H1 (cell line): ENCODE measurements at regions not wholly inside any gene's neighbourhood (a gene's known extent, or its start where the extent isn't known, plus 50 kb on each side); places are given as distances from the start of the nearest gene placed in this dataset.

Experiments used
- CTCF ChIA-PET: fragments of 300-600 bp; sonication (Branson Sonifier 250); formaldehyde crosslinking; loops from one replicate; lab custom pipeline; 2021; ENCODE audit not compliant: partially characterized antibody; lab: Charles Lee
- POLR2A ChIA-PET: fragments of 300-600 bp; sonication (Branson Sonifier 250); formaldehyde crosslinking; loops from one replicate; lab custom pipeline; 2021; ENCODE audit warnings: inconsistent platforms; ENCODE audit not compliant: partially characterized antibody; lab: Charles Lee
- DNase-seq, 2 experiments: peaks; one replicate each; pipeline versions ENCODE4 v3.0.0 to v3.0.0-alpha.2; 2010 to 2022; ENCODE audit warnings: low spot score in 2 of 2, low read depth in 1 of 2, mixed read lengths in 1 of 2
- FAIRE-seq: peaks from 2 replicates; lab custom pipeline; 2011; peaks lifted over from hg19 to GRCh38; lab: Jason Lieb, UNC
- H2AFZ ChIP-seq: 2 replicates; pipeline ENCODE4 v1.8.1; 2012; ENCODE audit warnings: low read length, inconsistent platforms
- H2AK5ac ChIP-seq: 2 replicates; pipeline ENCODE4 v1.6.1; 2013; ENCODE audit warnings: low read depth, low read length
- H2BK120ac ChIP-seq: replicated peaks from 2 replicates; pipeline ENCODE3; 2013; ENCODE audit warnings: low read depth, low read length, inconsistent platforms
- H2BK12ac ChIP-seq: 2 replicates; pipeline ENCODE4 v1.6.1; 2013; ENCODE audit warnings: low read depth, low read length
- H2BK15ac ChIP-seq: 2 replicates; pipeline ENCODE4 v1.6.1; 2013; ENCODE audit warnings: low read length
- H2BK20ac ChIP-seq: 2 replicates; pipeline ENCODE4 v1.6.1; 2013; ENCODE audit warnings: low read length
- H2BK5ac ChIP-seq: 2 replicates; pipeline ENCODE4 v1.6.1; 2013; ENCODE audit warnings: low read depth, low read length
- H3K14ac ChIP-seq: 2 replicates; pipeline ENCODE4 v1.6.1; 2013; ENCODE audit warnings: inconsistent platforms; ENCODE audit not compliant: insufficient read length
- H3K18ac ChIP-seq: 2 replicates; pipeline ENCODE4 v1.6.1; 2013; ENCODE audit warnings: low read length; ENCODE audit errors: extremely low read depth
- H3K23ac ChIP-seq: 2 replicates; pipeline ENCODE4 v1.6.1; 2013; ENCODE audit warnings: inconsistent platforms; ENCODE audit not compliant: insufficient read length
- H3K23me2 ChIP-seq: 2 replicates; pipeline ENCODE4 v1.6.1; 2013; ENCODE audit warnings: low read depth, low read length
- H3K27ac ChIP-seq: 2 replicates; pipeline ENCODE4 v1.6.1; 2011; ENCODE audit warnings: low read depth, low read length, inconsistent platforms
- H3K27me3 ChIP-seq, 4 experiments: replicated peaks in 1 of 4; 1 replicate in 1 of 4; 2 replicates in 3 of 4; pipeline versions ENCODE4 v1.6.1 to v1.8.1; 2011 to 2013; ENCODE audit warnings: low read length in 3 of 4, mild to moderate bottlenecking in 3 of 4, inconsistent platforms in 2 of 4, mixed read lengths in 2 of 4, moderate library complexity in 1 of 4; ENCODE audit not compliant: control insufficient read depth in 3 of 4, insufficient read depth in 3 of 4; ENCODE audit errors: extremely low read depth in 1 of 4
- H3K36me3 ChIP-seq, 4 experiments: 2 replicates each; pipeline versions ENCODE4 v1.6.1 to v1.8.1; 2011 to 2013; ENCODE audit warnings: mild to moderate bottlenecking in 4 of 4, low read length in 3 of 4, moderate library complexity in 2 of 4, control low read depth in 1 of 4, inconsistent platforms in 1 of 4; ENCODE audit not compliant: insufficient read depth in 4 of 4, control insufficient read depth in 2 of 4
- H3K4ac ChIP-seq: replicated peaks from 2 replicates; pipeline ENCODE3; 2013; ENCODE audit warnings: low read length, low read depth, mixed read lengths, inconsistent platforms; ENCODE audit not compliant: insufficient read length
- H3K4me1 ChIP-seq, 4 experiments: replicated peaks in 1 of 4; 1 replicate in 1 of 4; 2 replicates in 3 of 4; pipeline versions ENCODE4 v1.6.1 to v1.8.1; 2011 to 2013; ENCODE audit warnings: low read length in 3 of 4, inconsistent platforms in 2 of 4, mixed read lengths in 1 of 4; ENCODE audit not compliant: insufficient read depth in 4 of 4, control insufficient read depth in 3 of 4
- H3K4me2 ChIP-seq, 2 experiments: 2 replicates each; pipeline versions ENCODE4 v1.6.1 to v1.8.1; 2011 to 2013; ENCODE audit warnings: low read depth in 2 of 2, low read length in 2 of 2, control low read depth in 1 of 2, inconsistent platforms in 1 of 2, mild to moderate bottlenecking in 1 of 2; ENCODE audit not compliant: insufficient read depth in 1 of 2
- H3K4me3 ChIP-seq, 4 experiments: fragments of 200-600, 300-600 bp in 1 of 4; sonication (generic), shearing (Covaris generic), sonication (Bioruptor Twin) in 1 of 4; 2 replicates each; pipeline versions ENCODE4 v1.5.1 to v1.8.1; 2011 to 2016; ENCODE audit warnings: low read length in 4 of 4, low read depth in 3 of 4, control low read depth in 2 of 4, inconsistent platforms in 2 of 4, mild to moderate bottlenecking in 2 of 4, mixed read lengths in 1 of 4, moderate library complexity in 1 of 4; ENCODE audit not compliant: insufficient read depth in 2 of 4; ENCODE audit errors: extremely low read depth in 1 of 4
- H3K56ac ChIP-seq: replicated peaks from 2 replicates; pipeline ENCODE3; 2013; ENCODE audit warnings: low read depth, mild to moderate bottlenecking, mixed read lengths, low read length, inconsistent platforms; ENCODE audit not compliant: insufficient read length
- H3K79me1 ChIP-seq: 2 replicates; pipeline ENCODE4 v1.6.1; 2013; ENCODE audit warnings: low read depth, low read length, control low read depth
- H3K79me2 ChIP-seq, 2 experiments: 2 replicates each; pipeline versions ENCODE4 v1.6.1 to v1.8.1; 2012 to 2013; ENCODE audit warnings: low read length in 2 of 2, mild to moderate bottlenecking in 2 of 2, inconsistent platforms in 1 of 2; ENCODE audit not compliant: insufficient read depth in 2 of 2, control insufficient read depth in 1 of 2
- H3K9ac ChIP-seq, 4 experiments: replicated peaks in 1 of 4; 1 replicate in 1 of 4; 2 replicates in 3 of 4; pipeline versions ENCODE4 v1.6.1 to v1.8.1; 2011 to 2013; ENCODE audit warnings: low read depth in 3 of 4, low read length in 3 of 4, control low read depth in 2 of 4, mild to moderate bottlenecking in 2 of 4, moderate library complexity in 2 of 4, inconsistent platforms in 1 of 4; ENCODE audit errors: extremely low read depth in 1 of 4
- H3K9me3 ChIP-seq, 2 experiments: 2 replicates each; pipeline versions ENCODE4 v1.6.1 to v1.8.1; 2012 to 2013; ENCODE audit warnings: mild to moderate bottlenecking in 2 of 2, moderate library complexity in 2 of 2, control low read depth in 1 of 2, inconsistent platforms in 1 of 2, low read depth in 1 of 2, low read length in 1 of 2, mixed read lengths in 1 of 2; ENCODE audit not compliant: insufficient read depth in 2 of 2
- H4K20me1 ChIP-seq, 2 experiments: replicated peaks in 1 of 2; 2 replicates each; pipeline versions ENCODE3 to v1.8.1; 2011 to 2013; ENCODE audit warnings: inconsistent platforms in 2 of 2, low read length in 2 of 2, mild to moderate bottlenecking in 1 of 2; ENCODE audit not compliant: insufficient read depth in 2 of 2, control insufficient read depth in 1 of 2
- H4K5ac ChIP-seq: 2 replicates; pipeline ENCODE4 v1.6.1; 2013; ENCODE audit warnings: low read length, low read depth, mixed read lengths, inconsistent platforms; ENCODE audit not compliant: insufficient read length
- H4K8ac ChIP-seq: 2 replicates; pipeline ENCODE4 v1.8.0; 2013; ENCODE audit warnings: mild to moderate bottlenecking, moderate library complexity, low read length, inconsistent platforms; ENCODE audit not compliant: insufficient read depth; ENCODE audit errors: extremely low read depth
- H4K91ac ChIP-seq: replicated peaks from 2 replicates; pipeline ENCODE3; 2013; ENCODE audit warnings: low read length, mixed read lengths, inconsistent platforms; ENCODE audit not compliant: insufficient read length
- ASH2L ChIP-seq: fragments of 200-600, 300-600 bp; sonication (generic); IDR thresholded peaks from one replicate; pipeline ENCODE4 v1.7.1; 2017; ENCODE audit warnings: low read length
- CEBPB ChIP-seq: IDR thresholded peaks from 2 replicates; pipeline ENCODE4 v1.6.1; 2012; ENCODE audit warnings: low read depth, low read length
- EGR1 ChIP-seq: IDR thresholded peaks from 2 replicates; pipeline ENCODE4 v1.6.1; 2011; ENCODE audit warnings: low read depth, low read length, borderline replicate concordance
- EZH2 ChIP-seq: fragments of 200-600 bp; sonication (generic); IDR thresholded peaks from 2 replicates; pipeline ENCODE4 v1.7.1; 2012; ENCODE audit warnings: low read depth, mild to moderate bottlenecking, moderate library complexity, low read length, inconsistent platforms; ENCODE audit not compliant: severe bottlenecking
- YY1 ChIP-seq: IDR thresholded peaks from 2 replicates; pipeline ENCODE4 v1.6.1; 2011; ENCODE audit warnings: low read depth, mild to moderate bottlenecking, low read length
- WGBS, 2 experiments: shearing (Covaris generic) in 1 of 2; methylation state at CpG; one replicate each; pipeline versions ENCODE4 v1.1.6 to v1.1.7; 2013 to 2015; ENCODE audit warnings: low lambda C conversion rate in 2 of 2, mixed read lengths in 2 of 2, inconsistent platforms in 1 of 2, low coverage in 1 of 2, missing lambda C conversion rate in 1 of 2; ENCODE audit not compliant: insufficient replicate concordance in 2 of 2, insufficient coverage in 1 of 2, insufficient read length in 1 of 2; ENCODE audit errors: extremely low coverage in 1 of 2, missing lambda C conversion rate in 1 of 2; 5-methylcytosine and 5-hydroxymethylcytosine counted together
- TF ChIP-seq, protein P1 (sequence below): IDR thresholded peaks from 2 replicates; pipeline ENCODE4 v1.6.1; 2011; ENCODE audit warnings: low read depth, mild to moderate bottlenecking, low read length; ENCODE audit not compliant: insufficient read depth

DNA sequence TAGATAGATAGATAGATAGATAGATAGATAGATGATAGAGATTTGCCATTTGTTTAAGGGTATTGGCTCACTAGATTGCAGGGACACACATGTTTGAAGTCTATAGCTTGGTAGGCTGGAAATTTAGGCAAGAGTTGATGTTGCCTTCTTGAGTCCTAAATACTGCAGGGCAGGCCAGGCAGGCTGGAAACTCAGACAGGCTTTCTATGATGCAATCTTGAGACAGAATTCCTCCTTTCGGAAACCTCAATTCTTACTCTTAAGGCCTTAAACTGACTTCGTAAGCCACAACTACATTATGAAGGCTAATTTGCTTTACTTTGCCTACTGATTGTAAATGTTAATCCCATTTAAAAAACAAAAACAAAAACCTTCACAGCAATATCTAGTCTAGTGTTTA is 322.9 kb upstream of the AKR1E2 start:
- Histone ChIP-seq H3K36me3 (no peaks in the 10 kb centered on the region), H3K23ac (no peak overlapping the region), H3K9me3 (no peaks in the 10 kb centered on the region), H2AFZ (peak overlapping the region; percentile 85; the same call in 1 of the 2 replicates), H2BK120ac (no peak overlapping the region), H4K5ac (no peak overlapping the region), H4K8ac (no peak overlapping the region), H4K20me1 (no peaks in the 10 kb centered on the region), H3K18ac (no peak overlapping the region; the same call in 1 of the 2 replicates), H3K23me2 (no peaks in the 10 kb centered on the region), H3K9ac (no peak overlapping the region), H2BK15ac (no peak overlapping the region)
- no peak for DNase-seq
- 88% methylated on average over 2 of the region's 2 CpGs; no CpG with 5 or more reads in 1 of the 2 experiments for WGBS, 2 experiments
- CTCF ChIA-PET = no interaction called here
- no peak for TF ChIP-seq EZH2
- TF ChIP-seq CEBPB = peak; percentile 86
- no peak for TF ChIP-seq YY1
- TF ChIP-seq, protein P1, sequence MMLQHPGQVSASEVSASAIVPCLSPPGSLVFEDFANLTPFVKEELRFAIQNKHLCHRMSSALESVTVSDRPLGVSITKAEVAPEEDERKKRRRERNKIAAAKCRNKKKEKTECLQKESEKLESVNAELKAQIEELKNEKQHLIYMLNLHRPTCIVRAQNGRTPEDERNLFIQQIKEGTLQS = 0 out of 2 replicates have a peak, but pooled peaks have one; percentile 21
- TF ChIP-seq EGR1 = no peak
- no peak for TF ChIP-seq ASH2L
- TF ChIP-seq, all 59 proteins: peak for 2
- Histone ChIP-seq H3K4me2 (no peak overlapping the region), H3K4me3 (no peak overlapping the region), H3K27ac (no peak overlapping the region), H3K4me1 (no peaks in the 10 kb centered on the region), H2BK20ac (no peak overlapping the region), H3K27me3 (no peaks in the 10 kb centered on the region), H3K14ac (no peak overlapping the region), H2AK5ac (no peak overlapping the region), H2BK12ac (no peak overlapping the region), H3K4ac (no peak overlapping the region), H2BK5ac (no peak overlapping the region), H3K56ac (no peak overlapping the region), H3K79me1 (no peaks in the 10 kb centered on the region), H4K91ac (no peak overlapping the region), H3K79me2 (no peaks in the 10 kb centered on the region)
- no peak for FAIRE-seq
- POLR2A ChIA-PET = interaction anchor here (1.4 kb wide), 1 partner anchor 8 kb away, joined by 4 read pairs; no protein-coding TSS in a partner anchor
